ENCODE measurements at regions not wholly inside any gene's neighbourhood (a gene's known extent, or its start where the extent isn't known, plus 50 kb on each side); places are given as distances from the start of the nearest gene placed in this dataset.

DNA sequence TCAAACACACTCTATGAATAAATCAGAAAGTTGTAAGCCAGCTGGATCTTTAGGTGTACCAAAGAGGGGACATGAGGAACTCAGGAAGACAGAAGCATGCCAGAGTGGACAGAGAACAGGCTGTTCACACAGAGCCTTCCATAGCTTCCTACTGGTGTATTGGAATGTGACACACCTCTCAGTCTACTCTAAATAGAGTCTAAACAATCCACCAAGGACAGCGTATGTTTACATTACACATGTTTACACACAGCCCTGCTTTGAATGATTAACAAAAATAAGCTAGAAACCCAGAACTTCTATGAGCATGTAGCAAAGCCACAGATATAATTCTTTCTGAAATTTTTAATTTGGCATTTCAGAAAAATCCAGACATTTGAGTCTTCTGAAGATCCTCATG lies 1279.0 kb upstream of the CDH8 start:
- H2BK5ac ChIP-seq (ENCODE audit: insufficient read length, low read length): no peak overlapping the region
- no peak overlapping the region for H2BK15ac ChIP-seq (ENCODE audit: low read depth, low read length)
- no peaks in the 10 kb centered on the region for H3K79me2 ChIP-seq (ENCODE audit: insufficient read depth, low read length)
- H4K20me1 ChIP-seq (ENCODE audit: control insufficient read depth, insufficient read depth, insufficient read length): no peaks in the 10 kb centered on the region
- no peak overlapping the region for H3T11ph ChIP-seq (ENCODE audit: low read length)
- no peak overlapping the region for H2BK120ac ChIP-seq (ENCODE audit: low read depth, low read length, poor library complexity, severe bottlenecking)
- no peak overlapping the region for H2AK5ac ChIP-seq (ENCODE audit: insufficient read length, low read length)
- no peaks in the 10 kb centered on the region for H3K27me3 ChIP-seq (ENCODE audit: insufficient read depth, low read length)
- H2AFZ ChIP-seq (ENCODE audit: low read length): no peak overlapping the region
- no peak overlapping the region for H3K4me3 Mint-ChIP-seq
- H3K9me3 ChIP-seq (ENCODE audit: control insufficient read depth, low read depth, low read length): no peaks in the 10 kb centered on the region
- no peaks in the 10 kb centered on the region for H3K79me1 ChIP-seq (ENCODE audit: insufficient read depth, low read depth, low read length, poor library complexity, severe bottlenecking)
- no peaks in the 10 kb centered on the region for H3K27me3 Mint-ChIP-seq (ENCODE audit: low read depth)
- H3K23ac ChIP-seq (ENCODE audit: insufficient read length, low read depth, low read length): no peak overlapping the region
- no peak overlapping the region for H3K14ac ChIP-seq (ENCODE audit: insufficient read depth, low read length)
- H3K56ac ChIP-seq (ENCODE audit: insufficient read length, low read depth, low read length): no peak overlapping the region
- H3K4ac ChIP-seq (ENCODE audit: low read depth, low read length): no peak overlapping the region
- H2BK20ac ChIP-seq (ENCODE audit: low read depth, low read length, poor library complexity, severe bottlenecking): no peak overlapping the region
- TF ChIP-seq, protein P1, sequence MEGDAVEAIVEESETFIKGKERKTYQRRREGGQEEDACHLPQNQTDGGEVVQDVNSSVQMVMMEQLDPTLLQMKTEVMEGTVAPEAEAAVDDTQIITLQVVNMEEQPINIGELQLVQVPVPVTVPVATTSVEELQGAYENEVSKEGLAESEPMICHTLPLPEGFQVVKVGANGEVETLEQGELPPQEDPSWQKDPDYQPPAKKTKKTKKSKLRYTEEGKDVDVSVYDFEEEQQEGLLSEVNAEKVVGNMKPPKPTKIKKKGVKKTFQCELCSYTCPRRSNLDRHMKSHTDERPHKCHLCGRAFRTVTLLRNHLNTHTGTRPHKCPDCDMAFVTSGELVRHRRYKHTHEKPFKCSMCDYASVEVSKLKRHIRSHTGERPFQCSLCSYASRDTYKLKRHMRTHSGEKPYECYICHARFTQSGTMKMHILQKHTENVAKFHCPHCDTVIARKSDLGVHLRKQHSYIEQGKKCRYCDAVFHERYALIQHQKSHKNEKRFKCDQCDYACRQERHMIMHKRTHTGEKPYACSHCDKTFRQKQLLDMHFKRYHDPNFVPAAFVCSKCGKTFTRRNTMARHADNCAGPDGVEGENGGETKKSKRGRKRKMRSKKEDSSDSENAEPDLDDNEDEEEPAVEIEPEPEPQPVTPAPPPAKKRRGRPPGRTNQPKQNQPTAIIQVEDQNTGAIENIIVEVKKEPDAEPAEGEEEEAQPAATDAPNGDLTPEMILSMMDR (conservative IDR thresholded peaks at IDR 0.05): no peak
- H4K8ac ChIP-seq (replicated peaks; ENCODE audit: insufficient read length, low read depth, low read length): no peak overlapping the region
- H4K91ac ChIP-seq (ENCODE audit: insufficient read length, low read depth, low read length): no peak overlapping the region
- H3K18ac ChIP-seq (ENCODE audit: insufficient read length, low read depth, low read length): no peak overlapping the region
- no peak overlapping the region; a peak in 1 of 7 replicates for H3K27ac Mint-ChIP-seq
- no peak for DNase-seq
- H2BK12ac ChIP-seq (ENCODE audit: insufficient read length, low read depth, low read length): no peak overlapping the region
- H4K5ac ChIP-seq (ENCODE audit: insufficient read length, low read depth, low read length): no peak overlapping the region
- no peak overlapping the region for H3K4me2 ChIP-seq (ENCODE audit: insufficient read depth, insufficient read length, low read length)
- no peak overlapping the region for H3K27ac ChIP-seq (ENCODE audit: insufficient read length, low read depth, low read length)
- no peaks in the 10 kb centered on the region for H3K23me2 ChIP-seq (ENCODE audit: insufficient read length, low read depth, low read length, poor library complexity, severe bottlenecking)
- H3K36me3 Mint-ChIP-seq (ENCODE audit: insufficient read depth in 1 of 3, low read depth in 3 of 3): no peaks in the 10 kb centered on the region
- no peaks in the 10 kb centered on the region for H3K9me3 Mint-ChIP-seq
- no peaks in the 10 kb centered on the region for H3K4me1 Mint-ChIP-seq
- H3K9ac ChIP-seq (ENCODE audit: extremely low read depth, insufficient read length, low read length): no peak overlapping the region
- no peaks in the 10 kb centered on the region for H3K4me1 ChIP-seq (ENCODE audit: insufficient read depth, low read length)
- WGBS (ENCODE audit: extremely low coverage, insufficient read length, low lambda C conversion rate): no CpG with 5 or more reads among the region's 1 CpG

Data from H9 (cell line).